Sigmoid colon (tissue), 6 donors: ENCODE measurements at regions not wholly inside any gene's neighbourhood (a gene's known extent, or its start where the extent isn't known, plus 50 kb on each side); places are given as distances from the start of the nearest gene placed in this dataset.

Source experiments
- DNase-seq: peaks from one replicate; pipeline ENCODE4 v3.0.0-alpha.2; 2019
- H3K27ac ChIP-seq, 4 donors: fragments of 200-600 bp; sonication (generic); one replicate each; pipeline ENCODE4 v1.5.1; 2016 to 2019; ENCODE audit warnings: mild to moderate bottlenecking in 1 of 4
- H3K27me3 ChIP-seq, 3 donors: fragments of 200-600 bp; sonication (generic); one replicate each; pipeline ENCODE4 v1.5.1; 2019; ENCODE audit warnings: mild to moderate bottlenecking in 1 of 3
- H3K36me3 ChIP-seq, 4 donors: fragments of 200-600 bp; sonication (generic); one replicate each; pipeline ENCODE4 v1.5.1; 2016 to 2019
- H3K4me1 ChIP-seq, 4 donors: fragments of 200-600 bp; sonication (generic); one replicate each; pipeline ENCODE4 v1.5.1; 2017 to 2019
- H3K4me3 ChIP-seq, 4 donors: fragments of 200-600 bp; sonication (generic); one replicate each; pipeline ENCODE4 v1.5.1; 2017 to 2019; ENCODE audit warnings: mild to moderate bottlenecking in 2 of 4, moderate library complexity in 1 of 4
- H3K9me3 ChIP-seq, 4 donors: fragments of 200-600 bp in 3 of 4; sonication (generic) in 3 of 4; one replicate each; pipeline versions ENCODE4 v1.5.1 to v1.6.1; 2013 to 2019
- EP300 ChIP-seq, 4 donors: sonication (generic); formaldehyde crosslinking; IDR thresholded peaks; one replicate each; pipeline ENCODE4 v1.6.1; 2017; ENCODE audit warnings: antibody characterized with exemption in 4 of 4
- POLR2A ChIP-seq, 2 donors: fragments of 450-650 bp; IDR thresholded peaks; one replicate each; pipeline ENCODE4 v1.6.1; 2016; ENCODE audit warnings: antibody characterized with exemption in 2 of 2, mild to moderate bottlenecking in 2 of 2, moderate library complexity in 2 of 2
- POLR2AphosphoS5 ChIP-seq, 4 donors: sonication (generic); formaldehyde crosslinking; IDR thresholded peaks; one replicate each; pipeline ENCODE4 v1.6.1; 2017; ENCODE audit warnings: antibody characterized with exemption in 4 of 4
- WGBS, 2 donors: extraction: QIAGEN DNeasy Blood & Tissue Kit; methylation state at CpG; one replicate each; pipeline ENCODE4 v1.1.7; 2013; 5-methylcytosine and 5-hydroxymethylcytosine counted together
- intact Hi-C: fragments of 100-400 bp; cut with DNase I; formaldehyde crosslinking; loops from one replicate; pipeline ENCODE4 v1.15.1; 2023
- TF ChIP-seq, protein P1 (sequence below), 4 experiments: fragments of 450-650 bp in 3 of 4; fragments of 200-600 bp in 1 of 4; IDR thresholded peaks; one replicate each; pipeline ENCODE4 v1.5.1; 2016 to 2019; ENCODE audit warnings: antibody characterized with exemption in 4 of 4, mild to moderate bottlenecking in 3 of 4, moderate library complexity in 2 of 4
- donor health status: healthy with polysubstance abuse.
- donor health status: healthy.

DNA sequence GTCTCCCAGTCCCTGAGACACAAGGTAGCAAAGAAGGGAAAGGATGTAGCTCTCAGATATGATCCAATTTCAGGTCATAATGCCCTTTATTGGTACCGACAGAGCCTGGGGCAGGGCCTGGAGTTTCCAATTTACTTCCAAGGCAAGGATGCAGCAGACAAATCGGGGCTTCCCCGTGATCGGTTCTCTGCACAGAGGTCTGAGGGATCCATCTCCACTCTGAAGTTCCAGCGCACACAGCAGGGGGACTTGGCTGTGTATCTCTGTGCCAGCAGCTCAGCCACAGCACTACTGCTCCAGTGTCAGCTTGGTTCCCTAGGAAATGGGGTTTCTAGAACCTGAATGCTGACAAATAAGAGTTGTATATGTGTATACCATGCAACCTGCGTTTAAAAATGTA is 74.6 kb upstream of the PRSS58 start:
- intact Hi-C loops: no loop called here
- Histone ChIP-seq H3K27me3 (peaks cover 0 to 3% (median 0%) of the 10 kb centered on the region in 3 donors), H3K4me1 (no peaks in the 10 kb centered on the region), H3K36me3 (no peaks in the 10 kb centered on the region), H3K4me3 (no peak overlapping the region), H3K27ac (no peak overlapping the region), H3K9me3 (no peaks in the 10 kb centered on the region)
- no peak for DNase-seq
- 87 to 91% methylated on average over 6 of the region's 6 CpGs for WGBS, 2 donors
- TF ChIP-seq EP300 (IDR thresholded peaks at IDR 0.05): no peak
- TF ChIP-seq, protein P1, sequence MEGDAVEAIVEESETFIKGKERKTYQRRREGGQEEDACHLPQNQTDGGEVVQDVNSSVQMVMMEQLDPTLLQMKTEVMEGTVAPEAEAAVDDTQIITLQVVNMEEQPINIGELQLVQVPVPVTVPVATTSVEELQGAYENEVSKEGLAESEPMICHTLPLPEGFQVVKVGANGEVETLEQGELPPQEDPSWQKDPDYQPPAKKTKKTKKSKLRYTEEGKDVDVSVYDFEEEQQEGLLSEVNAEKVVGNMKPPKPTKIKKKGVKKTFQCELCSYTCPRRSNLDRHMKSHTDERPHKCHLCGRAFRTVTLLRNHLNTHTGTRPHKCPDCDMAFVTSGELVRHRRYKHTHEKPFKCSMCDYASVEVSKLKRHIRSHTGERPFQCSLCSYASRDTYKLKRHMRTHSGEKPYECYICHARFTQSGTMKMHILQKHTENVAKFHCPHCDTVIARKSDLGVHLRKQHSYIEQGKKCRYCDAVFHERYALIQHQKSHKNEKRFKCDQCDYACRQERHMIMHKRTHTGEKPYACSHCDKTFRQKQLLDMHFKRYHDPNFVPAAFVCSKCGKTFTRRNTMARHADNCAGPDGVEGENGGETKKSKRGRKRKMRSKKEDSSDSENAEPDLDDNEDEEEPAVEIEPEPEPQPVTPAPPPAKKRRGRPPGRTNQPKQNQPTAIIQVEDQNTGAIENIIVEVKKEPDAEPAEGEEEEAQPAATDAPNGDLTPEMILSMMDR (IDR thresholded peaks at IDR 0.05): no peak

GRCh38 chr7:142331941-142332340 is 74.1 kb upstream of the PRSS58 start:
- H3K4me3 ChIP-seq: no peak overlapping the region
- intact Hi-C loops: no loop called here
- WGBS, 2 donors: 48 to 68% methylated on average over 2 of the region's 2 CpGs
- no peaks in the 10 kb centered on the region for H3K9me3 ChIP-seq
- no peaks in the 10 kb centered on the region for H3K36me3 ChIP-seq
- no peaks in the 10 kb centered on the region for H3K4me1 ChIP-seq
- no peak for DNase-seq
- peaks cover 0 to 3% (median 0%) of the 10 kb centered on the region in 3 donors for H3K27me3 ChIP-seq
- no peak overlapping the region for H3K27ac ChIP-seq
- TF ChIP-seq POLR2A (IDR thresholded peaks at IDR 0.05) (no peak), EP300 (IDR thresholded peaks at IDR 0.05) (no peak), POLR2AphosphoS5 (IDR thresholded peaks at IDR 0.05) (no peak)
- TF ChIP-seq, protein P1 (IDR thresholded peaks at IDR 0.05): no peak

DNA sequence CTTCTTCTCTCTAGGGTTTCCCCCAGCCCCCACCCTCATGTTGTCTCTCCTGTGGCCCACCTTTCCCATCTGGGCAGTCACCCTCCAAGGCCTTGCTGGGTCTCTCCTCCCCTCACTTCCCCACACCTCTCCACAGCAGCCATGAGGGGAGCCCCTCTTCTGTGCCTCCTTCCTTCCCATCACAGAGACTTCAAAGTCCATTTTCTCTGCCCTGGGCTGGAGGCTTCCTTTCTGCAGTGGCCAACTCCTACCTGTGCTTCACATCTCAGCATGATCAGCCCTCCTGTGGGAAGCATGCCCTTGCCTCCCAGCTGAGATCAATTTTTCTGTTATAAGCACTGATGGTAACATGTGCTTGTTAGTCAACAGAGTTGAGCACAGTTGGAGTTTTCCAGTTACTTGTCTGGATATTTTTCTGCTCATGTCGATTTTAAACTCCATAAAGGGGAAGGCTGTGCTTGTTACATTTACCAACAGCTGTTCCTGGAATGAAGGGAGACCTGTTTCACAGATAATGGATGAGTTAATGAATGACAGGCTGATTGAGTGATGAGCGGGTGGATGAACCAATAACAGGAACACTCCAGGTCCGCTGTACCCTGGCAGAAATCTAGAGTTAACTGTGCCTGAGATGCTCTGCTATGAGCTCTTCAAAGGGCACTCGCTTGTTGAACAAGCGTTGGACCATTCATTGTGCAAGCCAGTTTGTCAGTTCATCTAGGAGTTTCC is 71.4 kb upstream of the PRSS58 start:
- H3K4me3 ChIP-seq: no peak overlapping the region
- H3K9me3 ChIP-seq: no peaks in the 10 kb centered on the region
- no peak overlapping the region for H3K27ac ChIP-seq
- H3K4me1 ChIP-seq: no peaks in the 10 kb centered on the region
- no peak for DNase-seq
- no peaks in the 10 kb centered on the region for H3K36me3 ChIP-seq
- WGBS, 2 donors: 60 to 77% methylated on average over 5 of the region's 5 CpGs
- intact Hi-C loops: no loop called here
- TF ChIP-seq, protein P1 (IDR thresholded peaks at IDR 0.05): no peak
- TF ChIP-seq POLR2AphosphoS5 (IDR thresholded peaks at IDR 0.05): no peak
- no peak for TF ChIP-seq POLR2A (IDR thresholded peaks at IDR 0.05)
- TF ChIP-seq EP300 (IDR thresholded peaks at IDR 0.05): no peak
- H3K27me3 ChIP-seq: peaks cover 0 to 3% (median 0%) of the 10 kb centered on the region in 3 donors

GRCh38 chr7:142328551-142328950 is 70.7 kb upstream of the PRSS58 start:
- Histone ChIP-seq H3K27me3 (peaks cover 0 to 3% (median 0%) of the 10 kb centered on the region in 3 donors), H3K4me3 (no peak overlapping the region), H3K9me3 (no peaks in the 10 kb centered on the region), H3K4me1 (no peaks in the 10 kb centered on the region), H3K36me3 (no peaks in the 10 kb centered on the region), H3K27ac (no peak overlapping the region)
- DNase-seq: no peak
- intact Hi-C loops: no loop called here
- TF ChIP-seq POLR2A (IDR thresholded peaks at IDR 0.05) (no peak), EP300 (IDR thresholded peaks at IDR 0.05) (no peak), POLR2AphosphoS5 (IDR thresholded peaks at IDR 0.05) (no peak)
- TF ChIP-seq, protein P1 (IDR thresholded peaks at IDR 0.05): no peak
- 57 to 88% methylated on average over 6 of the region's 6 CpGs for WGBS, 2 donors
